ENCODE measurements at regions not wholly inside any gene's neighbourhood (a gene's known extent, or its start where the extent isn't known, plus 50 kb on each side); places are given as distances from the start of the nearest gene placed in this dataset.

DNA sequence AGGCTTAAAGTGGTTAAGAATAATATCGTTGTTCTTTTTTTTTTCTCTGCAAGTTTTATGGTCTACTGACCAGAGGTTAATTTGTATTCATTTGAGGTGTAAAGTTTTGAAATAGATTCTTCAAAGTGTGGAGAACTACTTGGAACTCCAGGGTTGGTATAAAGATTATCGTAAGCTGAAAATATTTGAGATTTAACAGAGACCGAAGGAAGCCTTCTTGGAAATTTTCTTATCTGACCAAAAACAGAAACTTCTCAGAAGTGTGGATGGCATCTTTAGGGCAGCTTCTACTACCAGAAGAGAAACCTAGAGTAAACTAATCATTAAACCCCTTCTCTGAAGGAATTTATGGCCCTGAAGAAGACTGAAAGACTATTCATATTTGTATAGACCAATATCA, 206.8 kb upstream of the MON1B start:
- H3K4me1 ChIP-seq (ENCODE audit: control insufficient read depth, insufficient read depth, low read length): peaks cover 11% of the 10 kb centered on the region

DNA sequence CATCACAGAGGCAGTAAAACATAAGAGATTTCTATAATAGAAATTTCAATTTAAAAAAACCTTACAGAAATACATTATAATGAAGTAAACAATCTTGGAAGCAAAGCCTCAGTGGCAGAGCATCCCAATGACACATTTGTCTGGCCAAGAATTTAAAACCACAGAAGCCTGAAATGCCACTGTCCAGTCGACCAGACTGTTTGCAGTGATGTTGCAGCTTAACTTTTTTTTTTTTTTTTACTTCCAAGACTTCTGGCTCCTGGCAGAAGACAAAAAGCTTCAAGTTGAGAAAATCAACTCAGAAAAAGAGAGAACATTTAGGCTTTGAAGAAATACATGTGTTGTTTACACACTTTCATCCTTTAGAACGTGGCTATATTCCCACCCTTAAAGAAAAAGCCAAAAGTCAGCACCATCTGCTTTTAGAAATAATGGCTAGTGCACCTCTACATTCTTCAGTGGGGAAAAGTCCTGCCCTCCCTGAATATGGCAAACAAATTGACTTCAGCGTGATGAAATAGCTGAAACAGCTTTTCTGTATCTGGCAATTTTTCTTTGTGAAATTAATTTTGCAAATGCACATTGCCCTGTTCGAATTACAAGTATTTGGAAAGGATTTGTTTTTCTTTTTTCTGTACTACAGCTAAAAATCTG, 205.5 kb upstream of the MON1B start:
- Histone ChIP-seq H3K4me1 (ENCODE audit: control insufficient read depth, insufficient read depth, low read length) (peaks cover 11% of the 10 kb centered on the region), H3K36me3 (ENCODE audit: control insufficient read depth, insufficient read depth, low read length, severe bottlenecking) (no peaks in the 10 kb centered on the region), H3K4me3 (ENCODE audit: low read length) (no peak overlapping the region), H3K27me3 (replicated peaks; ENCODE audit: control insufficient read depth, insufficient read depth, low read length) (no peaks in the 10 kb centered on the region), H3K9ac (ENCODE audit: low read length) (no peak overlapping the region), H3K9me3 (ENCODE audit: control insufficient read depth, low read length) (no peaks in the 10 kb centered on the region)
- DNase-seq (ENCODE audit: low read depth): no peak

More for the DNA sequence above, 206.8 kb upstream of the MON1B start:
- no peaks in the 10 kb centered on the region for H3K27me3 ChIP-seq (replicated peaks; ENCODE audit: control insufficient read depth, insufficient read depth, low read length)
- no peak overlapping the region for H3K9ac ChIP-seq (ENCODE audit: low read length)
- H3K36me3 ChIP-seq (ENCODE audit: control insufficient read depth, insufficient read depth, low read length, severe bottlenecking): no peaks in the 10 kb centered on the region
- H3K4me3 ChIP-seq (ENCODE audit: low read length): no peak overlapping the region
- no peak for DNase-seq (ENCODE audit: low read depth)
- H3K9me3 ChIP-seq (ENCODE audit: control insufficient read depth, low read length): no peaks in the 10 kb centered on the region

DNA sequence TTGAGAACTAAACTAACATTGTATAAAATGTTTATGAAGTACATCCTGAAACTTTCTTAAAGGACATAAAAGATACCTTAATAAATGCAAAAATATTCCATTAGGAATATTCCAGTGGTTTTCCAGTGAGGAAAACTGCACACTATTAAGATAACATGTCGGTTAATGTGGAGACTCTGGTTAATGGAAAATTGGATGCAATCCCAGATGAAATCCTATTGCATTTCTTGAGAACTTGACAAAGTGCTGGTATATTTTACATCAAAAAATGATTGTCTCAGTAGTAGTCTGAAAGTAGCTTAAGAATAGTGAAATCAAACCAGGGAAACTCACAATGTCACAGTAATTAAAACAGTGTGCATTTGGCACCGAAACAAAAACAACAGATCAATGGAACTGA, 202.5 kb upstream of the MON1B start:
- H3K4me1 ChIP-seq (ENCODE audit: control insufficient read depth, insufficient read depth, low read length): peaks cover 11% of the 10 kb centered on the region
- no peaks in the 10 kb centered on the region for H3K27me3 ChIP-seq (replicated peaks; ENCODE audit: control insufficient read depth, insufficient read depth, low read length)
- no peaks in the 10 kb centered on the region for H3K36me3 ChIP-seq (ENCODE audit: control insufficient read depth, insufficient read depth, low read length, severe bottlenecking)
- no peak overlapping the region for H3K9ac ChIP-seq (ENCODE audit: low read length)
- no peak for DNase-seq (ENCODE audit: low read depth)
- no peaks in the 10 kb centered on the region for H3K9me3 ChIP-seq (ENCODE audit: control insufficient read depth, low read length)
- H3K4me3 ChIP-seq (ENCODE audit: low read length): no peak overlapping the region

DNA sequence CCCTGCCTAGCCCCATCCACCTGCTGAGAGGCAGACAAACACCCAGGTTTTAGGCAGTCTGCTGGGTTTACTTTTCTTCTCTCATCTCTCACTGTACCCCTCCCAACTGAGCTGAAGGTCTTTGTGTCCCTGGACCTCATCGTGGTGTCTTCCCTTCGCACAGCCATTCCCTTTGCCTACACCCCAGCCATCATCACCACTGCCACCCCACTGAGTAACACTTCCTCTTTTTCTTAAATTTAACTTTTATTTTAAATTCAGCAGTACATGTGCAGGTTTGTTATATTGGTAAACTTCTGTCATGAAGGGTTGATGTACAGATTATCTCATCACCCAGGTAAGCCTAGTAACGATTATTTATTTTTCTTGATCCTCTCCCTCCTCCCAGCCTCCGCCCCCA, 188.3 kb upstream of the MON1B start:
- no peak overlapping the region for H3K9ac ChIP-seq (ENCODE audit: low read length)
- no peak overlapping the region for H3K4me3 ChIP-seq (ENCODE audit: low read length)
- DNase-seq (ENCODE audit: low read depth): no peak
- H3K27me3 ChIP-seq (replicated peaks; ENCODE audit: control insufficient read depth, insufficient read depth, low read length): no peaks in the 10 kb centered on the region
- no peaks in the 10 kb centered on the region for H3K4me1 ChIP-seq (ENCODE audit: control insufficient read depth, insufficient read depth, low read length)
- no peaks in the 10 kb centered on the region for H3K36me3 ChIP-seq (ENCODE audit: control insufficient read depth, insufficient read depth, low read length, severe bottlenecking)
- no peaks in the 10 kb centered on the region for H3K9me3 ChIP-seq (ENCODE audit: control insufficient read depth, low read length)

DNA sequence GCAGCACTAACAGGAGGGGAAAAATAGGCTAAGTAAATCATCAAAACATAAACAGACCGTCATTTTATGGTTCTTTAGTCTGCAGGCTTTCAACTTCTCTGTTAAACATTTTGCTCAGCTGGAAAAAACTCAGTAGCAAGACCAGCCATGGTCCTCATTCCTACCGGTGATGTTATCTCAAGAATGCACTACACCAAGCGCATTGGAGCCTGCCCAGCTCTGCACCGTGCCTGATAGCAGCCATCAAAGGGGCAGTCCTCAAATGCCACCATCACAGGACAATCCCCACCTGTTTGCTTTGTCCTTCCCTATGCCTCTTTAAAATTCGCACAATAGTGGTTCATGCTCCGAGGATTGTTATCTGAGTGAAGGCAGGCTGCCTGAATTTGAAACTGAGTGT, 181.5 kb upstream of the MON1B start:
- H3K4me3 ChIP-seq (ENCODE audit: low read length): no peak overlapping the region
- no peaks in the 10 kb centered on the region for H3K27me3 ChIP-seq (replicated peaks; ENCODE audit: control insufficient read depth, insufficient read depth, low read length)
- H3K36me3 ChIP-seq (ENCODE audit: control insufficient read depth, insufficient read depth, low read length, severe bottlenecking): no peaks in the 10 kb centered on the region
- no peaks in the 10 kb centered on the region for H3K9me3 ChIP-seq (ENCODE audit: control insufficient read depth, low read length)
- no peak for DNase-seq (ENCODE audit: low read depth)
- H3K9ac ChIP-seq (ENCODE audit: low read length): no peak overlapping the region
- no peaks in the 10 kb centered on the region for H3K4me1 ChIP-seq (ENCODE audit: control insufficient read depth, insufficient read depth, low read length)

DNA sequence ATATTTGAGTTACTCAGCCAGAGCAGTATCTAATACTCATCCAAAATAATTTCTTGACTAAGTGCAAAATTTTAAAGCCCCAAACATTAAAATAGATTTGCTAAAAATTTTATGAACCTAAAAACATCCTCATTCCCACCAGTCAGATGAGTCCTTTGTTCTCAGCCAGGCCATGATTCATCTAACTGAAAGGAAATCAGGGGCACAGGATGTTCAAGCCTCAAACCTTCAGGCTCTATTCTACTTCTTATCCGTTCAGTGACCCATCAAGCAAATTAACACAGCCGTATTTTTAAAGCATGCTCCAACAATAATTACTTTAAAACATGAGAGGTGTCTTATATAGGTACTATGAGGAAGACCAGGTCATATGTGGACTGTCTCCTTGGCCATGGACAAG, 176.5 kb upstream of the MON1B start:
- no peak overlapping the region for H3K4me3 ChIP-seq (ENCODE audit: low read length)
- H3K9me3 ChIP-seq (ENCODE audit: control insufficient read depth, low read length): no peaks in the 10 kb centered on the region
- no peak for DNase-seq (ENCODE audit: low read depth)
- no peaks in the 10 kb centered on the region for H3K4me1 ChIP-seq (ENCODE audit: control insufficient read depth, insufficient read depth, low read length)
- no peaks in the 10 kb centered on the region for H3K36me3 ChIP-seq (ENCODE audit: control insufficient read depth, insufficient read depth, low read length, severe bottlenecking)
- no peaks in the 10 kb centered on the region for H3K27me3 ChIP-seq (replicated peaks; ENCODE audit: control insufficient read depth, insufficient read depth, low read length)
- no peak overlapping the region for H3K9ac ChIP-seq (ENCODE audit: low read length)

DNA sequence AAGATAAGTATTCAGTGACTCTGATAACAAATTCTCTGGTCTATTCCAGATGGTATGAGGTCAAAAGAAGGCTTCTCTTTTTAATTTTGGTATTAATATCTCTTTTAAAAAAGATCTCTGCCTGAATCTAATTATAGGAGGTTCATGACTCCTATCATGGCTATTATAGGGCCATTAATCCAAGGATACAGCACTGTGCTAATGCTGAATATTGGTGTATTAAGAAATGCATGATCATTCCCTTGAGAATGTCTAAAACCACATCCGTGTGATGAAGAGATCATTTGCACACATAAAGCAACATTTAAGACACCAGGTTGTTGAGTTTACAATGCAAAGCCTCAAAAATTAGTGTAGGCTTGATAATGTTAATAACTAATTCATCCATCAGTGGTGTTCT, 160.4 kb upstream of the MON1B start:
- H3K9me3 ChIP-seq (ENCODE audit: control insufficient read depth, low read length): peaks cover 3% of the 10 kb centered on the region

DNA sequence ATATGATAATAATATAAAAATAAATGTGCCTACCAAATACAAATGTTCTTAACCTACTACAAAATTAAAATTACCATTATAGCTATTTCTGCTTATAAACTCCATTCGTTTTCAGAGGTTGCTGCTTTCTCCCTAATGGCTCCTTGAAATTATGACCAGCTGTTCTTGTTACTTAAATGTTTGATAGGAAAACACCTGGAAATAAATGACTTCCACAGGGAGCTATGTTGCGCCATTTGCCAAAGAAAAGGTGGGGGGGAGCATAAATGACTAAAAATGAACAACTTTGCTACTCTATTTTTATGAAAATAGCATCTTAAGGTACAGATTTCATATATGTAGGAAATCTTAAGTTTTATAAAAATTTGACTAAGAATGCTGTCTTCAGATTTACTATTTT, 157.5 kb upstream of the MON1B start:
- peaks cover 3% of the 10 kb centered on the region for H3K9me3 ChIP-seq (ENCODE audit: control insufficient read depth, low read length)
- H3K27me3 ChIP-seq (replicated peaks; ENCODE audit: control insufficient read depth, insufficient read depth, low read length): peaks cover 7% of the 10 kb centered on the region
- H3K4me1 ChIP-seq (ENCODE audit: control insufficient read depth, insufficient read depth, low read length): no peaks in the 10 kb centered on the region
- DNase-seq (ENCODE audit: low read depth): no peak
- no peak overlapping the region for H3K9ac ChIP-seq (ENCODE audit: low read length)
- H3K4me3 ChIP-seq (ENCODE audit: low read length): no peak overlapping the region
- H3K36me3 ChIP-seq (ENCODE audit: control insufficient read depth, insufficient read depth, low read length, severe bottlenecking): no peaks in the 10 kb centered on the region

More for the DNA sequence above, 160.4 kb upstream of the MON1B start:
- Histone ChIP-seq H3K27me3 (replicated peaks; ENCODE audit: control insufficient read depth, insufficient read depth, low read length) (peaks cover 7% of the 10 kb centered on the region), H3K4me3 (ENCODE audit: low read length) (no peak overlapping the region), H3K36me3 (ENCODE audit: control insufficient read depth, insufficient read depth, low read length, severe bottlenecking) (no peaks in the 10 kb centered on the region), H3K4me1 (ENCODE audit: control insufficient read depth, insufficient read depth, low read length) (no peaks in the 10 kb centered on the region), H3K9ac (ENCODE audit: low read length) (no peak overlapping the region)
- no peak for DNase-seq (ENCODE audit: low read depth)

DNA sequence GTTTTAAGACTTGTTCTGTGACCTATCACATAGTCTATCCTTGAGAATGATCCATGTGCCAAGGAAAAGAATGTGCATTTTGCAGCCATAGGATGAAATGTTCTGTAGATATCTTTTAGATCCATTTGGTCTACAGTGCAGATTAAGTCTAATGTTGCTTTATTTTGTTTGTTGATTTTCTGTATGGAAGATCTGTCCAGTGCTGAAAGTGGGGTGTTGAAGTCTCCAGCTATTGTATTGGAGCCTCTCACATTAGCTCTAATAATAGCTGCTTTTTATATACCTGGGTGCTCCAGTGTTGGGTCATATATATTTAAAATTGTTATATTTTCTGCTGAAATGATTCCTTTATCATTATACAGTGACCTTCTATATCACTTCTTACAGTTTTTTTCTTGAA, 155.6 kb upstream of the MON1B start:
- DNase-seq (ENCODE audit: low read depth): no peak
- no peak overlapping the region for H3K9ac ChIP-seq (ENCODE audit: low read length)

DNA sequence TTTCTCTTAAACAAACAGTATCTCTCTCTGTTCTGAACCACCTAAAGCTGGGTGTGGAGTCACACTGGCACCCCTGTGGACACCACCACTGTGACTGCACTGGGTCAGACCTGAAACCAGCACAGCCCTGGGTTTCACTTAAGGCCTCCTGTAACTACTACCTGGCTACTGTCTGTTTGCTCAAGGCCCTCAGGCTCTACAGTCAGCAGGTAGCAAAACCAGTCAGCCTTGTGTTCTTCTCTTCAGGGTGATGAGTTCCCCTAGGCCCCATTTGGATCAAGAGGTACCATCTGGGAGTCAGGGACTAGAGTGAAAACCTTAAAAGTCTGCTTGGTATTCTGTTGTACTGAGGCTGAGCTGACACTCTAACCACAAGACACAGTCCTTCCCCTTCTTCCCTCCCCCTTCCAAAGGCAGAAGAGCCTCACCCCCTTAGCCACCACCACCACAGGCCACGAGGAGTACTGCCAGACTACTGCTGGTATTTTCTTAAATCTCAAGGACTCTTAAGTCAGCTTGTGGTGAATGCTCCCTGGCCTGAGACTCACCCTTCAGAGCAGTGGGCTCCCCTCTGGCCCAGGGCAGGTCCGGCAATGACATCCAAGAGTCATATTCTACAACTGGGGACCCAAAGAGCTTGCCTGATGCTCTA, 153.2 kb upstream of the MON1B start:
- Histone ChIP-seq H3K9ac (ENCODE audit: low read length) (no peak overlapping the region), H3K9me3 (ENCODE audit: control insufficient read depth, low read length) (peaks cover 3% of the 10 kb centered on the region), H3K27me3 (replicated peaks; ENCODE audit: control insufficient read depth, insufficient read depth, low read length) (no peaks in the 10 kb centered on the region), H3K36me3 (ENCODE audit: control insufficient read depth, insufficient read depth, low read length, severe bottlenecking) (no peaks in the 10 kb centered on the region), H3K4me1 (ENCODE audit: control insufficient read depth, insufficient read depth, low read length) (no peaks in the 10 kb centered on the region), H3K4me3 (ENCODE audit: low read length) (no peak overlapping the region)
- no peak for DNase-seq (ENCODE audit: low read depth)

More for the DNA sequence above, 155.6 kb upstream of the MON1B start:
- no peaks in the 10 kb centered on the region for H3K27me3 ChIP-seq (replicated peaks; ENCODE audit: control insufficient read depth, insufficient read depth, low read length)
- no peaks in the 10 kb centered on the region for H3K36me3 ChIP-seq (ENCODE audit: control insufficient read depth, insufficient read depth, low read length, severe bottlenecking)
- H3K9me3 ChIP-seq (ENCODE audit: control insufficient read depth, low read length): peaks cover 3% of the 10 kb centered on the region
- H3K4me1 ChIP-seq (ENCODE audit: control insufficient read depth, insufficient read depth, low read length): no peaks in the 10 kb centered on the region
- H3K4me3 ChIP-seq (ENCODE audit: low read length): no peak overlapping the region

DNA sequence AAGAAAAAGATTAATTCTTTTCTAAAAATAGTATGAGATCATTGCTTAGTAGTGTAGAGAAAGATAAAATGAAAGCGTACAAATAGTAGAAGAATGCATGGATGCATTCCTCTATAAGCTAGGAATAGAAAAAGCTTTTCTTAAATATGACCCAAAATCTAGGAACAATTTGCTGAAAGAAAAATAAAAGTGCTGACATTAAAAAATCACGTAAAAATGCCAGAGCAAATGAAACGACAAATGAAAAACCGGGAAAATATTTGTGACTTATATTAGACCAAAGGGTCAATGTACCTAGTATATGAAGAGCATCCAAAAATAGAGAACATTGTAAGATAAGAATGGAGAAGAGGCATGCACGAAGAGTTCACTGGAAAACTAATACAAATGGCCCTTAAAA, 149.5 kb upstream of the MON1B start:
- Histone ChIP-seq H3K27me3 (replicated peaks; ENCODE audit: control insufficient read depth, insufficient read depth, low read length) (no peaks in the 10 kb centered on the region), H3K4me1 (ENCODE audit: control insufficient read depth, insufficient read depth, low read length) (no peaks in the 10 kb centered on the region), H3K9ac (ENCODE audit: low read length) (no peak overlapping the region), H3K36me3 (ENCODE audit: control insufficient read depth, insufficient read depth, low read length, severe bottlenecking) (no peaks in the 10 kb centered on the region), H3K9me3 (ENCODE audit: control insufficient read depth, low read length) (no peaks in the 10 kb centered on the region), H3K4me3 (ENCODE audit: low read length) (no peak overlapping the region)
- DNase-seq (ENCODE audit: low read depth): no peak

DNA sequence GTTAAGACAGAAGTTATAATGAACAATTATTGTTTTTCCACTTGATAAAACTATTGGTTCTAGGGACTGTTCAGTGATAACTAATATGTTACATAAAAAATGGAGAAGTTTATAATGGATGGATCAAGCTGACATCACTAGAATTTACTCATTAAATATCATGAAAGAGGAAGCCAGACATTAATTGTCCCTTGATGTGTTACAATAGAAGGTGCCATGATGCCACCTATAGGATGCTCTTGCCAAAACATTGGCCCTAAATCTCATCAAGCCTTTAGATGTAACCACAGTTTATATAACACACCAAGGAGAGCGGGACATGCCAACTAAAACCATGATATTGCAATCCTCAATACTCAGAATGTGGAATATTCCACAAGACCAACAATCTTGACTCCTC, 147.9 kb upstream of the MON1B start:
- DNase-seq (ENCODE audit: low read depth): peak; percentile 62

More for the DNA sequence above, 147.9 kb upstream of the MON1B start:
- H3K4me1 ChIP-seq (ENCODE audit: control insufficient read depth, insufficient read depth, low read length): no peaks in the 10 kb centered on the region
- no peaks in the 10 kb centered on the region for H3K36me3 ChIP-seq (ENCODE audit: control insufficient read depth, insufficient read depth, low read length, severe bottlenecking)
- no peaks in the 10 kb centered on the region for H3K27me3 ChIP-seq (replicated peaks; ENCODE audit: control insufficient read depth, insufficient read depth, low read length)
- H3K9me3 ChIP-seq (ENCODE audit: control insufficient read depth, low read length): no peaks in the 10 kb centered on the region
- no peak overlapping the region for H3K9ac ChIP-seq (ENCODE audit: low read length)
- H3K4me3 ChIP-seq (ENCODE audit: low read length): no peak overlapping the region

All from adipocyte (in vitro differentiated cells).